Tibial nerve (tissue), 4 donors: ENCODE measurements at regions not wholly inside any gene's neighbourhood (a gene's known extent, or its start where the extent isn't known, plus 50 kb on each side); places are given as distances from the start of the nearest gene placed in this dataset.

Source experiments
- DNase-seq, 2 donors: peaks; one replicate each; pipeline ENCODE4 v3.0.0-alpha.2; 2019; ENCODE audit warnings: low spot score in 2 of 2
- H3K27ac ChIP-seq, 4 donors: fragments of 200-600 bp; sonication (generic) in 3 of 4; one replicate each; pipeline ENCODE4 v1.5.1; 2017 to 2019; ENCODE audit warnings: mild to moderate bottlenecking in 1 of 4
- H3K27me3 ChIP-seq, 2 donors: fragments of 200-600 bp; sonication (generic) in 1 of 2; one replicate each; pipeline versions ENCODE4 v1.5.1 to v1.6.0; 2017 to 2019
- H3K36me3 ChIP-seq, 3 donors: fragments of 200-600 bp; sonication (generic); one replicate each; pipeline ENCODE4 v1.5.1; 2018 to 2019
- H3K4me1 ChIP-seq, 4 donors: fragments of 200-600 bp; sonication (generic) in 3 of 4; one replicate each; pipeline ENCODE4 v1.5.1; 2017 to 2019
- H3K4me3 ChIP-seq, 4 donors: fragments of 200-600 bp; sonication (generic) in 3 of 4; one replicate each; pipeline ENCODE4 v1.5.1; 2017 to 2019; ENCODE audit warnings: mild to moderate bottlenecking in 1 of 4, moderate library complexity in 1 of 4
- H3K9me3 ChIP-seq, 4 donors: fragments of 200-600 bp; sonication (generic) in 3 of 4; one replicate each; pipeline ENCODE4 v1.5.1; 2017 to 2019
- CTCF ChIP-seq, 5 experiments: fragments of 200-600 bp in 3 of 5; fragments of 450-650 bp in 2 of 5; sonication (generic) in 3 of 5; IDR thresholded peaks; one replicate each; pipeline ENCODE4 v1.5.1; 2016 to 2019; ENCODE audit warnings: antibody characterized with exemption in 5 of 5, mild to moderate bottlenecking in 3 of 5, moderate library complexity in 2 of 5
- EP300 ChIP-seq, 2 donors: sonication (generic); formaldehyde crosslinking; IDR thresholded peaks; one replicate each; pipeline ENCODE4 v1.6.1; 2017; ENCODE audit warnings: antibody characterized with exemption in 2 of 2, mild to moderate bottlenecking in 1 of 2
- POLR2A ChIP-seq, 2 donors: fragments of 450-650 bp; IDR thresholded peaks; one replicate each; pipeline ENCODE4 v1.6.1; 2017; ENCODE audit warnings: antibody characterized with exemption in 2 of 2, mild to moderate bottlenecking in 2 of 2, moderate library complexity in 2 of 2
- WGBS, 2 donors: methylation state at CpG; one replicate each; pipeline ENCODE4 v1.1.5; 2018; 5-methylcytosine and 5-hydroxymethylcytosine counted together

- Histone ChIP-seq H3K27ac (no peak overlapping the region), H3K4me3 (no peak overlapping the region), H3K4me1 (no peaks in the 10 kb centered on the region), H3K27me3 (no peaks in the 10 kb centered on the region), H3K36me3 (no peaks in the 10 kb centered on the region), H3K9me3 (no peaks in the 10 kb centered on the region)
- 60 to 69% methylated on average over 7 of the region's 7 CpGs for WGBS, 2 donors
- DNase-seq = no peak
- TF ChIP-seq POLR2A (IDR thresholded peaks at IDR 0.05) = no peak
- TF ChIP-seq CTCF (IDR thresholded peaks at IDR 0.05) = no peak
- no peak for TF ChIP-seq EP300 (IDR thresholded peaks at IDR 0.05)
These were observed 934.5 kb upstream of the TENM3 start for GRCh38 chr4:181308476-181309312.

DNA sequence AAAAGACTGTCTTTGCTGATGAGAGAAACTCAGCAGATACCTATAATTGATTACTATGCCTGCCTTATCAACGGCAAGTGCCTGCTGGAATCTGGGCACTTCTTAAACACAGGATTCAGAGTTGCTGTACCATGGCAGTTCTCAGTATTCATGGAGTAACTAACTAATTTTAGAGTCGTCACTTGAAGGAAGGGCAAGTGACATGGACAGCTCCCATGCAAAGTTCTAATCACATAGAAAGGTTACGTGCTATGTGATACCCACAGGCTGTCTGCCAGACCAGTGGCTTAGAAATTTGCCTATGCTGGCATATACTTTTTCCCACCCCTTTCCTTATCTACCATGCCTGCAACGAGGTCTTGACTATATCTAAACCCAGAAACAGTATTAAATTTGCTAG is 931.1 kb upstream of the TENM3 start:
- DNase-seq = no peak
- WGBS, 2 donors = 83 to 90% methylated on average over 4 of the region's 4 CpGs
- no peak overlapping the region for H3K27ac ChIP-seq
- no peak overlapping the region for H3K4me3 ChIP-seq
- no peak for TF ChIP-seq EP300 (IDR thresholded peaks at IDR 0.05)
- no peak for TF ChIP-seq CTCF (IDR thresholded peaks at IDR 0.05)
- TF ChIP-seq POLR2A (IDR thresholded peaks at IDR 0.05) = no peak
- no peaks in the 10 kb centered on the region for H3K36me3 ChIP-seq
- H3K4me1 ChIP-seq = no peaks in the 10 kb centered on the region
- no peaks in the 10 kb centered on the region for H3K9me3 ChIP-seq
- no peaks in the 10 kb centered on the region for H3K27me3 ChIP-seq

DNA sequence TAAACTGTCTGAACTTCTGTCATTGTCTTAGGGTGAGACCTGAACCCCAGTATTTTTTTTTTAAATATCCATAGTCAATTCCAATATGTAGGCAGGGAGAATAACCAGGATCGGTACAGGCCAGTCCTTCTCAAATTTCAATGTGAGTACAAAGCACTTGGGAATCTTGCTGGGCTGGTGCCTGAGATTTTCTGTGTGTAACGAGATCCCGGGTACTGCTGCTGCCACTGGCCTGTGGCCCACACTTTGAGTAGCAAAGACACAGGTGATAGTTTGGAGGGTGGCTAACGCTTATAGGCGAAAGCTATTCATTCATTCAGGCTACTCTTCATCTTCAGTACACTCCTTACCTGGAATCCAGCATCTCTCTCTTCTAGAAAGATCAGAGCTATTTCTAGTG is 923.6 kb upstream of the TENM3 start:
- no peak for DNase-seq
- Histone ChIP-seq H3K27me3 (no peaks in the 10 kb centered on the region), H3K4me1 (no peaks in the 10 kb centered on the region), H3K27ac (no peak overlapping the region), H3K4me3 (no peak overlapping the region), H3K36me3 (no peaks in the 10 kb centered on the region), H3K9me3 (no peaks in the 10 kb centered on the region)
- WGBS, 2 donors = 66 to 76% methylated on average over 5 of the region's 5 CpGs
- no peak for TF ChIP-seq CTCF (IDR thresholded peaks at IDR 0.05)
- no peak for TF ChIP-seq EP300 (IDR thresholded peaks at IDR 0.05)
- TF ChIP-seq POLR2A (IDR thresholded peaks at IDR 0.05) = no peak

DNA sequence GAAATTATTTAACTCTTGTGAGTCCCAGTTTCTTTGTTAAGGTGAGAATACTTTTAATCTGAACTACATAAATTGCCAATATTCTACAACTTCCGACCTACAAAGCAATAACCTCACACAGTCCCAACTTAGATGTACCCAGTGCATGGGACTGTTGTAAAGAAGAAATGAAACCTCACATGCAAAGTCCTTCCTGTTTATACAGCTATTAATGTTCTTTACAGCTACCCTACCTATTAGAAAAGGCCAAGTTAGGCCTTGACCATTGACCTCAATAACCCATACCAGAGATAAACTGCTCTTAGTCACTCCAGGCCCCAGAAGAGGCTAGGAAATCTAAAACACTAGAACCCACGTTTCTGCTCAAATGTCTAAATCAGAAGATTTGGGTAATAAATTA is 920.1 kb upstream of the TENM3 start:
- H3K4me3 ChIP-seq = no peak overlapping the region
- no peak overlapping the region for H3K27ac ChIP-seq
- no peaks in the 10 kb centered on the region for H3K4me1 ChIP-seq
- no peaks in the 10 kb centered on the region for H3K9me3 ChIP-seq
- 62 to 74% methylated on average over 2 of the region's 2 CpGs for WGBS, 2 donors
- H3K36me3 ChIP-seq = no peaks in the 10 kb centered on the region
- DNase-seq = no peak
- TF ChIP-seq POLR2A (IDR thresholded peaks at IDR 0.05) = no peak
- TF ChIP-seq CTCF (IDR thresholded peaks at IDR 0.05) = no peak
- TF ChIP-seq EP300 (IDR thresholded peaks at IDR 0.05) = no peak
- no peaks in the 10 kb centered on the region for H3K27me3 ChIP-seq

DNA sequence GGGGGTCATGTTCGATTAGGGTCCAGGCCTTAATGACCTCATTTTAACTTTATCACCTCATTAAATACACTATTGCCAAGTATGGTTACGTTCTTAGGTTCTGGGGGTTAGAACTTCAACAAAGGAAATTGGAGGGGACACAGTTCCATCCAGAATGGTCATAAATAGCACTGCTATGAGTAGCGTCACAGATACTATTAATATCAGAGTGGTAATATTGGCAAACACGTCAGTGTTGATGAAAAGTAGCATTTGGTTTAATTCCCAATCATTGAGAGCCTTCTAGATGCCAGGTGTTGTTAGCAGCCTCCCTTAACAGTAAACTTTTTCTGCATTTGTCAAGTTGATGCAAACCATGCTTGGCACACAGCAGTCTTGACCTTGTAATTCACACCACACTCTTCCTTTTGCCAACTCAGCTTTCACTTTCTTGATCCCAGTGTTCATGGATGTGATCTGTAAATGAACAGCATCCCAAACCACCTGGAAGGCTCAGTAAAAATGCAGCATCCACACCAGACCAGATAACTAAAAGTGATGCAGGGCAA is 912.5 kb upstream of the TENM3 start:
- no peak for DNase-seq
- Histone ChIP-seq H3K27ac (no peak overlapping the region), H3K4me1 (no peaks in the 10 kb centered on the region), H3K9me3 (no peaks in the 10 kb centered on the region), H3K27me3 (no peaks in the 10 kb centered on the region), H3K36me3 (no peaks in the 10 kb centered on the region), H3K4me3 (no peak overlapping the region)
- WGBS, 2 donors = 69% methylated on average over 4 of the region's 4 CpGs
- TF ChIP-seq EP300 (IDR thresholded peaks at IDR 0.05) (no peak), CTCF (IDR thresholded peaks at IDR 0.05) (no peak), POLR2A (IDR thresholded peaks at IDR 0.05) (no peak)
